GM23338 (cell line): ENCODE measurements at regions not wholly inside any gene's neighbourhood (a gene's known extent, or its start where the extent isn't known, plus 50 kb on each side); places are given as distances from the start of the nearest gene placed in this dataset.

Source experiments
- ATAC-seq: fragments of 200-7000 bp; cut with Tn5 transposase; 3 replicates; pipeline ENCODE4 v1.9.1; 2020
- DNase-seq: peaks from one replicate; pipeline ENCODE4 v3.0.0-alpha.2; 2015; ENCODE audit warnings: low spot score
- H2AFZ ChIP-seq: fragments of 200-600 bp; sonication (generic); 2 replicates; pipeline ENCODE4 v1.8.0; 2016; ENCODE audit warnings: antibody characterized with exemption, mild to moderate bottlenecking, moderate library complexity
- H3F3A ChIP-seq: fragments of 200-600 bp; sonication (generic); replicated peaks from 2 replicates; pipeline ENCODE4 v1.8.0; 2017; ENCODE audit warnings: antibody characterized with exemption, mixed run types, low read depth
- H3K27ac ChIP-seq: fragments of 200-600 bp; sonication (generic); 2 replicates; pipeline ENCODE4 v1.6.1; 2016; ENCODE audit warnings: low read depth
- H3K27me3 ChIP-seq: fragments of 200-600 bp; sonication (generic); 2 replicates; pipeline ENCODE4 v1.8.0; 2016; ENCODE audit warnings: mild to moderate bottlenecking, mixed run types, moderate library complexity; ENCODE audit not compliant: insufficient read depth
- H3K36me3 ChIP-seq: fragments of 200-600 bp; sonication (generic); 2 replicates; pipeline ENCODE4 v1.8.0; 2016; ENCODE audit warnings: mild to moderate bottlenecking; ENCODE audit not compliant: insufficient read depth
- H3K4me1 ChIP-seq: fragments of 200-600 bp; sonication (generic); 2 replicates; pipeline ENCODE4 v1.8.0; 2016; ENCODE audit warnings: mild to moderate bottlenecking, moderate library complexity; ENCODE audit not compliant: insufficient read depth
- H3K4me2 ChIP-seq: fragments of 200-600 bp; sonication (generic); 2 replicates; pipeline ENCODE4 v1.7.1; 2017; ENCODE audit warnings: mixed run types
- H3K4me3 ChIP-seq: fragments of 200-600 bp; sonication (generic); 2 replicates; pipeline ENCODE4 v1.6.1; 2016; ENCODE audit warnings: mixed run types
- H3K79me2 ChIP-seq: fragments of 200-600 bp; sonication (generic); replicated peaks from 2 replicates; pipeline ENCODE4 v1.8.0; 2017; ENCODE audit warnings: mild to moderate bottlenecking; ENCODE audit not compliant: insufficient read depth
- H3K9me2 ChIP-seq: fragments of 200-600 bp; sonication (generic); 2 replicates; pipeline ENCODE4 v1.8.0; 2017; ENCODE audit not compliant: insufficient read depth
- H4K20me1 ChIP-seq: fragments of 200-600 bp; sonication (generic); replicated peaks from 2 replicates; pipeline ENCODE4 v1.8.0; 2017; ENCODE audit warnings: mild to moderate bottlenecking; ENCODE audit not compliant: insufficient read depth
- H3K27ac Mint-ChIP-seq: 2 replicates; pipeline ENCODE4 v1.8.0; 2020; ENCODE audit warnings: inconsistent platforms, mild to moderate bottlenecking, moderate library complexity, mixed read lengths
- H3K27me3 Mint-ChIP-seq: 3 replicates; pipeline ENCODE4 v1.8.0; 2022; ENCODE audit warnings: low read depth, mild to moderate bottlenecking, moderate library complexity, mixed read lengths, inconsistent platforms; ENCODE audit not compliant: insufficient read depth, poor library complexity
- H3K36me3 Mint-ChIP-seq: 3 replicates; pipeline ENCODE4 v1.8.0; 2021; ENCODE audit warnings: low read depth, mild to moderate bottlenecking, inconsistent platforms, moderate library complexity, mixed read lengths
- H3K4me1 Mint-ChIP-seq: 3 replicates; pipeline ENCODE4 v1.8.0; 2020; ENCODE audit warnings: mild to moderate bottlenecking, inconsistent platforms, mixed read lengths
- H3K4me3 Mint-ChIP-seq: 3 replicates; pipeline ENCODE4 v1.8.0; 2021; ENCODE audit warnings: moderate library complexity, mild to moderate bottlenecking, inconsistent platforms, mixed read lengths
- H3K9me3 Mint-ChIP-seq: 3 replicates; pipeline ENCODE4 v1.8.0; 2020; ENCODE audit warnings: moderate library complexity, mild to moderate bottlenecking, inconsistent platforms, mixed read lengths
- CREB1 ChIP-seq: fragments of 250-450 bp; sonication (Bioruptor Pico); IDR thresholded peaks from 2 replicates; pipeline ENCODE4 v1.5.0; 2020; ENCODE audit warnings: low read depth, mild to moderate bottlenecking, moderate library complexity
- EZH2phosphoT487 ChIP-seq: fragments of 200-600 bp; sonication (generic); IDR thresholded peaks from one replicate; pipeline ENCODE4 v1.8.1; 2018; ENCODE audit warnings: antibody characterized with exemption; ENCODE audit not compliant: unreplicated experiment
- JUNB ChIP-seq: IDR thresholded peaks from one replicate; pipeline ENCODE4 v1.6.1; 2016; ENCODE audit warnings: antibody characterized with exemption; ENCODE audit not compliant: unreplicated experiment
- POLR2AphosphoS5 ChIP-seq: IDR thresholded peaks from 2 replicates; pipeline ENCODE4 v1.6.1; 2016; ENCODE audit warnings: antibody characterized with exemption, low read depth
- ZNF331 ChIP-seq: fragments of 250-450 bp; sonication (Bioruptor Pico); IDR thresholded peaks from 2 replicates; pipeline ENCODE4 v1.5.0; 2020; ENCODE audit warnings: low read depth, mild to moderate bottlenecking, moderate library complexity
- TF ChIP-seq, protein P1 (sequence below): IDR thresholded peaks from 2 replicates; pipeline ENCODE4 v1.6.1; 2016; ENCODE audit warnings: antibody characterized with exemption
- TF ChIP-seq, protein P2 (sequence below), 2 experiments: fragments of 200-600 bp in 1 of 2; sonication (generic) in 1 of 2; conservative IDR thresholded peaks; 2 replicates each; pipeline versions ENCODE4 v1.5.1 to v1.6.1; 2016 to 2017; ENCODE audit warnings: antibody characterized with exemption in 2 of 2, low read depth in 2 of 2, mild to moderate bottlenecking in 2 of 2, moderate library complexity in 1 of 2

DNA sequence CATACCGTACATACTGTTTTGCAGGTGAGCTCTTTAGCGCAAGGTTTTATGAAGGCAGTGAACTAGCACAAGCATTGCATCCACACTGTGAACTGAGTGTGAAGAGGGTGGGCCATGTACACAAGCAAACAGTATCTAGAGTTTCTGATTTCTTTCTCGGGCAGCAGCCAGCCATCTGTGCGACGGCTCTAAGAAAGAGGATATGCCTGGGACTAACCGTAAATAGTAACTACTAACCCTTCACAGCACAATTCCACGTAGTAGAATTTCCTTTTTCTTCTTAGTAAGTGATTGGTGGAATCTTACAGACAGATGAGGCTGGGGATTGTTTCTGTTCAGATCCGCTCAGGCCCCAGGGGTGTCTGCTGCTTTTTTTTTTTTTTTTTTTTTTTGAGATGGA, 89.0 kb downstream of the DRD1 start:
- H3K27ac ChIP-seq: no peak overlapping the region

DNA sequence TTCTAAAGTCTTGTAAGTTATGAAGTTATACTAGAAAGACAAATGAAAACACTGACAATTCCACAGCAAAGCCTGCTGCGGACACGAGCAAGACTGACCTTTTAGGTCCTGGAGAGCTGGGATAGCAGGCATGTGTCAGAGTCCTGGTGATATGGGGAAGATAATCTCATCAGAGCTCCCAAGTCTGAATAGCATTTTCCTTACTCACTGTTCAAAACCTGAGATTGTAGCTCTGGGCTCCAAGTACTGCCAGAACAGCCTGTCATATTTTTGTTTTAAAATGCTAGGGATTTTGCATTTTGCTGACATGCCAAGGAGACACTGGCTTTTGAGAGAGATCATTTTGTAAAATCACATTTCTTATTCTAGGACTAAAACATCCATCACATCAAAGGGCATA, 90.1 kb downstream of the DRD1 start:
- H3K4me1 Mint-ChIP-seq: peaks cover 27% of the 10 kb centered on the region
- Histone ChIP-seq H3K4me3 (no peak overlapping the region), H3F3A (no peaks in the 10 kb centered on the region), H4K20me1 (no peaks in the 10 kb centered on the region), H3K27ac (no peak overlapping the region), H3K36me3 (no peaks in the 10 kb centered on the region; the same call in 1 of the 2 replicates), H2AFZ (no peak overlapping the region), H3K27me3 (no peaks in the 10 kb centered on the region), H3K4me2 (no peak overlapping the region), H3K9me2 (0 out of 2 replicates have a peak, but pooled peaks cover 9% of the 10 kb centered on the region), H3K4me1 (peaks cover 10% of the 10 kb centered on the region; the same call in 1 of the 2 replicates), H3K79me2 (no peaks in the 10 kb centered on the region)
- H3K9me3 Mint-ChIP-seq: no peaks in the 10 kb centered on the region; the same call in 2 of the 3 replicates
- no peak overlapping the region for H3K4me3 Mint-ChIP-seq
- no peak for ATAC-seq
- DNase-seq: no peak
- no peaks in the 10 kb centered on the region for H3K36me3 Mint-ChIP-seq
- H3K27ac Mint-ChIP-seq: no peak overlapping the region
- H3K27me3 Mint-ChIP-seq: peaks cover 9% of the 10 kb centered on the region
- TF ChIP-seq, protein P1, sequence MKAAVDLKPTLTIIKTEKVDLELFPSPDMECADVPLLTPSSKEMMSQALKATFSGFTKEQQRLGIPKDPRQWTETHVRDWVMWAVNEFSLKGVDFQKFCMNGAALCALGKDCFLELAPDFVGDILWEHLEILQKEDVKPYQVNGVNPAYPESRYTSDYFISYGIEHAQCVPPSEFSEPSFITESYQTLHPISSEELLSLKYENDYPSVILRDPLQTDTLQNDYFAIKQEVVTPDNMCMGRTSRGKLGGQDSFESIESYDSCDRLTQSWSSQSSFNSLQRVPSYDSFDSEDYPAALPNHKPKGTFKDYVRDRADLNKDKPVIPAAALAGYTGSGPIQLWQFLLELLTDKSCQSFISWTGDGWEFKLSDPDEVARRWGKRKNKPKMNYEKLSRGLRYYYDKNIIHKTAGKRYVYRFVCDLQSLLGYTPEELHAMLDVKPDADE: no peak
- TF ChIP-seq ZNF331 (CRISPR knock-in tag): no peak
- TF ChIP-seq JUNB: no peak

More for the DNA sequence above, 89.0 kb downstream of the DRD1 start:
- H3K27me3 ChIP-seq: no peaks in the 10 kb centered on the region
- H3K27me3 Mint-ChIP-seq: peaks cover 11% of the 10 kb centered on the region
- H3K4me1 Mint-ChIP-seq: peaks cover 27% of the 10 kb centered on the region
- DNase-seq (no peak), ATAC-seq (no peak)
- no peaks in the 10 kb centered on the region for H3K36me3 Mint-ChIP-seq
- 0 out of 2 replicates have a peak, but pooled peaks cover 9% of the 10 kb centered on the region for H3K9me2 ChIP-seq
- H3K4me2 ChIP-seq: no peak overlapping the region
- no peak overlapping the region for H2AFZ ChIP-seq
- H3K4me1 ChIP-seq: peaks cover 10% of the 10 kb centered on the region; the same call in 1 of the 2 replicates
- no peaks in the 10 kb centered on the region for H3K79me2 ChIP-seq
- no peaks in the 10 kb centered on the region for H3F3A ChIP-seq
- no peak overlapping the region for H3K27ac Mint-ChIP-seq
- no peaks in the 10 kb centered on the region for H4K20me1 ChIP-seq
- TF ChIP-seq ZNF331 (CRISPR knock-in tag) (no peak), CREB1 (CRISPR knock-in tag) (no peak), POLR2AphosphoS5 (no peak), EZH2phosphoT487 (no peak)
- TF ChIP-seq, protein P2, sequence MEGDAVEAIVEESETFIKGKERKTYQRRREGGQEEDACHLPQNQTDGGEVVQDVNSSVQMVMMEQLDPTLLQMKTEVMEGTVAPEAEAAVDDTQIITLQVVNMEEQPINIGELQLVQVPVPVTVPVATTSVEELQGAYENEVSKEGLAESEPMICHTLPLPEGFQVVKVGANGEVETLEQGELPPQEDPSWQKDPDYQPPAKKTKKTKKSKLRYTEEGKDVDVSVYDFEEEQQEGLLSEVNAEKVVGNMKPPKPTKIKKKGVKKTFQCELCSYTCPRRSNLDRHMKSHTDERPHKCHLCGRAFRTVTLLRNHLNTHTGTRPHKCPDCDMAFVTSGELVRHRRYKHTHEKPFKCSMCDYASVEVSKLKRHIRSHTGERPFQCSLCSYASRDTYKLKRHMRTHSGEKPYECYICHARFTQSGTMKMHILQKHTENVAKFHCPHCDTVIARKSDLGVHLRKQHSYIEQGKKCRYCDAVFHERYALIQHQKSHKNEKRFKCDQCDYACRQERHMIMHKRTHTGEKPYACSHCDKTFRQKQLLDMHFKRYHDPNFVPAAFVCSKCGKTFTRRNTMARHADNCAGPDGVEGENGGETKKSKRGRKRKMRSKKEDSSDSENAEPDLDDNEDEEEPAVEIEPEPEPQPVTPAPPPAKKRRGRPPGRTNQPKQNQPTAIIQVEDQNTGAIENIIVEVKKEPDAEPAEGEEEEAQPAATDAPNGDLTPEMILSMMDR (conservative IDR thresholded peaks at IDR 0.05; ENCODE audit: low read depth in 2 of 2): no peak
- no peak overlapping the region for H3K4me3 ChIP-seq
- H3K9me3 Mint-ChIP-seq: no peaks in the 10 kb centered on the region
- no peaks in the 10 kb centered on the region; the same call in 1 of the 2 replicates for H3K36me3 ChIP-seq
- H3K4me3 Mint-ChIP-seq: no peak overlapping the region
